ENCODE measurements at regions not wholly inside any gene's neighbourhood (a gene's known extent, or its start where the extent isn't known, plus 50 kb on each side); places are given as distances from the start of the nearest gene placed in this dataset.

GRCh38 chr7:94236960-94237359, 157.7 kb upstream of the COL1A2 start:
- no peak for DNase-seq (ENCODE audit: low read depth)

GRCh38 chr7:94237417-94237816, 157.3 kb upstream of the COL1A2 start:
- no peak for DNase-seq (ENCODE audit: low read depth)

GRCh38 chr7:94239661-94240234, 154.9 kb upstream of the COL1A2 start:
- DNase-seq (ENCODE audit: low read depth) = no peak

- DNase-seq (ENCODE audit: low read depth) = no peak
Observed at GRCh38 chr7:94240902-94241301, 153.8 kb upstream of the COL1A2 start.

GRCh38 chr7:94241402-94241925, 153.2 kb upstream of the COL1A2 start:
- DNase-seq (ENCODE audit: low read depth) = no peak

- DNase-seq (ENCODE audit: low read depth) = no peak
Observed at GRCh38 chr7:94243066-94243711, 151.5 kb upstream of the COL1A2 start.

- no peak for DNase-seq (ENCODE audit: low read depth)
Observed at GRCh38 chr7:94244760-94245159, 149.9 kb upstream of the COL1A2 start.

GRCh38 chr7:94245500-94245899, 149.2 kb upstream of the COL1A2 start:
- DNase-seq (ENCODE audit: low read depth) = no peak

GRCh38 chr7:94247970-94248369, 146.7 kb upstream of the COL1A2 start:
- no peak for DNase-seq (ENCODE audit: low read depth)

GRCh38 chr7:94249631-94250030, 145.1 kb upstream of the COL1A2 start:
- DNase-seq (ENCODE audit: low read depth) = no peak

GRCh38 chr7:94250124-94250523, 144.6 kb upstream of the COL1A2 start:
- no peak for DNase-seq (ENCODE audit: low read depth)

- DNase-seq (ENCODE audit: low read depth) = no peak
Observed at GRCh38 chr7:94250987-94251386, 143.7 kb upstream of the COL1A2 start.

- no peak for DNase-seq (ENCODE audit: low read depth)
Observed at GRCh38 chr7:94252124-94252523, 142.6 kb upstream of the COL1A2 start.

- no peak for DNase-seq (ENCODE audit: low read depth)
Observed at GRCh38 chr7:94252971-94253370, 141.7 kb upstream of the COL1A2 start.

GRCh38 chr7:94253686-94254085, 141.0 kb upstream of the COL1A2 start:
- DNase-seq (ENCODE audit: low read depth) = no peak

- no peak for DNase-seq (ENCODE audit: low read depth)
Observed at GRCh38 chr7:94258418-94259300, 136.0 kb upstream of the COL1A2 start.

- DNase-seq (ENCODE audit: low read depth) = no peak
Observed at GRCh38 chr7:94261067-94261466, 133.6 kb upstream of the COL1A2 start.

GRCh38 chr7:94264756-94265155, 129.9 kb upstream of the COL1A2 start:
- no peak for DNase-seq (ENCODE audit: low read depth)

GRCh38 chr7:94265456-94265855, 129.2 kb upstream of the COL1A2 start:
- DNase-seq (ENCODE audit: low read depth) = no peak

- no peak for DNase-seq (ENCODE audit: low read depth)
Observed at GRCh38 chr7:94266238-94266644, 128.5 kb upstream of the COL1A2 start.

- DNase-seq (ENCODE audit: low read depth) = no peak
Observed at GRCh38 chr7:94270772-94271171, 123.9 kb upstream of the COL1A2 start.

- no peak for DNase-seq (ENCODE audit: low read depth)
Observed at GRCh38 chr7:94272821-94273583, 121.7 kb upstream of the COL1A2 start.

All from stimulated activated CD8-positive, alpha-beta memory T cell treated with anti-CD3 and anti-CD28 coated beads, Interleukin-12 subunit alpha, Interleukin-12 subunit beta, amount 100 ng/mL, for 1 hour (primary cell).